ENCODE measurements at regions not wholly inside any gene's neighbourhood (a gene's known extent, or its start where the extent isn't known, plus 50 kb on each side); places are given as distances from the start of the nearest gene placed in this dataset.

DNA sequence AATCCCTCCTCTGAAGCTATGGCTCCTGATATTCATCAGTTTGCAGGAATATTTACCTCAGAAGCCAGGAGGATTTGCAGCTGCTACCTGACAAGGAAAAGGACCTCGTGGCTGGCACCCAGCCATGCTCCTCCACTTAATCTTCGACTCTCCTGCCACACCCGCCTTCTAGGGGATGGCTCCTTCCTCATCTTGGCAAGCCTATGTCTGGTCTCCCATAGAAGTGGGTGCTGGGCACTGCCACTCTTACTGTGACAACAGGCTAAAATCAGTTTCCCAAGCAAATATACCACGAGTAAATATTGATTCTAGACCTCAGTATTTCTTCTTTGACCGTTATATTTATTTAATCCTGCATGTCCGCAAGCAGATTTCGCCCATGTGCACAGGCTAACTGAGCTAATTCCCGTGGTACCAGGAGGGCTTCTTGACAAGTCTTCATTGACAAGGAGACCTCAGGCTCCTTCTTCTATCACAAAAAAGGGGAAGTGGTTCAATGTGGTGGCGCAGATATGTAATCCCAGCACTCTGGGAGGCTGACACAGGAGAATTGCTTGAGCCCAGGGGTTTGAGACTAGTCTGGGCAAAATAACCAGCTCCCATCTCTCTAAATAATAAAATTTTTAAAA is 52.6 kb upstream of the DCTD start (continued):
- TF ChIP-seq, protein P1, sequence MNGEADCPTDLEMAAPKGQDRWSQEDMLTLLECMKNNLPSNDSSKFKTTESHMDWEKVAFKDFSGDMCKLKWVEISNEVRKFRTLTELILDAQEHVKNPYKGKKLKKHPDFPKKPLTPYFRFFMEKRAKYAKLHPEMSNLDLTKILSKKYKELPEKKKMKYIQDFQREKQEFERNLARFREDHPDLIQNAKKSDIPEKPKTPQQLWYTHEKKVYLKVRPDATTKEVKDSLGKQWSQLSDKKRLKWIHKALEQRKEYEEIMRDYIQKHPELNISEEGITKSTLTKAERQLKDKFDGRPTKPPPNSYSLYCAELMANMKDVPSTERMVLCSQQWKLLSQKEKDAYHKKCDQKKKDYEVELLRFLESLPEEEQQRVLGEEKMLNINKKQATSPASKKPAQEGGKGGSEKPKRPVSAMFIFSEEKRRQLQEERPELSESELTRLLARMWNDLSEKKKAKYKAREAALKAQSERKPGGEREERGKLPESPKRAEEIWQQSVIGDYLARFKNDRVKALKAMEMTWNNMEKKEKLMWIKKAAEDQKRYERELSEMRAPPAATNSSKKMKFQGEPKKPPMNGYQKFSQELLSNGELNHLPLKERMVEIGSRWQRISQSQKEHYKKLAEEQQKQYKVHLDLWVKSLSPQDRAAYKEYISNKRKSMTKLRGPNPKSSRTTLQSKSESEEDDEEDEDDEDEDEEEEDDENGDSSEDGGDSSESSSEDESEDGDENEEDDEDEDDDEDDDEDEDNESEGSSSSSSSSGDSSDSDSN (IDR thresholded peaks at IDR 0.05; ENCODE audit: borderline replicate concordance in 1 of 2, low read depth in 2 of 2, low read length in 2 of 2), result peak in 1 of 2 experiments; percentile 54; a peak in 1 of 4 replicates
- TF ChIP-seq ARID1B (IDR thresholded peaks at IDR 0.05) (peak; percentile 95), POLR2B (IDR thresholded peaks at IDR 0.05; ENCODE audit: low read depth, partially characterized antibody) (no peak), SIRT6 (IDR thresholded peaks at IDR 0.05; ENCODE audit: low read depth, low read length) (no peak), MYC (IDR thresholded peaks at IDR 0.05; ENCODE audit: low read depth, low read length) (0 out of 2 replicates have a peak, but pooled peaks have one; percentile 16), MYC (CRISPR knock-in tag; IDR thresholded peaks at IDR 0.05; ENCODE audit: borderline replicate concordance, low read depth) (no peak), SOX6 (IDR thresholded peaks at IDR 0.05) (peak; percentile 48; the same call in 1 of the 2 replicates), TEAD2 (tag; IDR thresholded peaks at IDR 0.05) (no peak), CHD2 (IDR thresholded peaks at IDR 0.05; ENCODE audit: low read depth, low read length) (no peak), CHD4 (IDR thresholded peaks at IDR 0.05; ENCODE audit: insufficient read depth, insufficient replicate concordance, low read depth, low read length, poor library complexity, severe bottlenecking) (no peak), ESRRA (IDR thresholded peaks at IDR 0.05; ENCODE audit: borderline replicate concordance, low read depth) (no peak), L3MBTL2 (IDR thresholded peaks at IDR 0.05) (peak; percentile 53; the same call in 1 of the 2 replicates), ETV5 (CRISPR knock-in tag; IDR thresholded peaks at IDR 0.05; ENCODE audit: low read depth) (0 out of 2 replicates have a peak, but pooled peaks have one; percentile 32), MCM7 (IDR thresholded peaks at IDR 0.05) (no peak), BHLHE40 (IDR thresholded peaks at IDR 0.05; ENCODE audit: low read length) (peak; percentile 27; the same call in 1 of the 2 replicates), POLR3G (IDR thresholded peaks at IDR 0.05; ENCODE audit: extremely low read depth, insufficient read length, insufficient replicate concordance) (no peak), MECOM (CRISPR knock-in tag; IDR thresholded peaks at IDR 0.05) (peak; percentile 21), SMAD4 (CRISPR knock-in tag; conservative IDR thresholded peaks at IDR 0.05) (0 out of 2 replicates have a peak, but pooled peaks have one; percentile 36), HDGF (IDR thresholded peaks at IDR 0.05) (no peak), POLR2AphosphoS5 (IDR thresholded peaks at IDR 0.05; ENCODE audit: control insufficient read depth, insufficient read depth, low read depth, low read length) (peak; percentile 71), CCNT2 (IDR thresholded peaks at IDR 0.05; ENCODE audit: borderline replicate concordance, extremely low read depth, insufficient read length, low read depth, low read length) (peak; percentile 20)
- TF ChIP-seq, protein P2, sequence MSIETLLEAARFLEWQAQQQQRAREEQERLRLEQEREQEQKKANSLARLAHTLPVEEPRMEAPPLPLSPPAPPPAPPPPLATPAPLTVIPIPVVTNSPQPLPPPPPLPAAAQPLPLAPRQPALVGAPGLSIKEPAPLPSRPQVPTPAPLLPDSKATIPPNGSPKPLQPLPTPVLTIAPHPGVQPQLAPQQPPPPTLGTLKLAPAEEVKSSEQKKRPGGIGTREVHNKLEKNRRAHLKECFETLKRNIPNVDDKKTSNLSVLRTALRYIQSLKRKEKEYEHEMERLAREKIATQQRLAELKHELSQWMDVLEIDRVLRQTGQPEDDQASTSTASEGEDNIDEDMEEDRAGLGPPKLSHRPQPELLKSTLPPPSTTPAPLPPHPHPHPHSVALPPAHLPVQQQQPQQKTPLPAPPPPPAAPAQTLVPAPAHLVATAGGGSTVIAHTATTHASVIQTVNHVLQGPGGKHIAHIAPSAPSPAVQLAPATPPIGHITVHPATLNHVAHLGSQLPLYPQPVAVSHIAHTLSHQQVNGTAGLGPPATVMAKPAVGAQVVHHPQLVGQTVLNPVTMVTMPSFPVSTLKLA (conservative IDR thresholded peaks at IDR 0.05), result 0 out of 4 replicates have a peak, but pooled peaks have one; percentile 31 to 35
- TF ChIP-seq, protein P3, sequence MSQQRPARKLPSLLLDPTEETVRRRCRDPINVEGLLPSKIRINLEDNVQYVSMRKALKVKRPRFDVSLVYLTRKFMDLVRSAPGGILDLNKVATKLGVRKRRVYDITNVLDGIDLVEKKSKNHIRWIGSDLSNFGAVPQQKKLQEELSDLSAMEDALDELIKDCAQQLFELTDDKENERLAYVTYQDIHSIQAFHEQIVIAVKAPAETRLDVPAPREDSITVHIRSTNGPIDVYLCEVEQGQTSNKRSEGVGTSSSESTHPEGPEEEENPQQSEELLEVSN (IDR thresholded peaks at IDR 0.05; ENCODE audit: borderline replicate concordance in 1 of 2, extremely low read depth in 1 of 2, insufficient read depth in 1 of 2, insufficient read length in 1 of 2, low read depth in 1 of 2, low read length in 1 of 2, poor library complexity in 1 of 2, severe bottlenecking in 1 of 2), result peak in 1 of 2 experiments; percentile 63

All from K562 (cell line).